ENCODE measurements at regions not wholly inside any gene's neighbourhood (a gene's known extent, or its start where the extent isn't known, plus 50 kb on each side); places are given as distances from the start of the nearest gene placed in this dataset.
A peak's percentile ranks its signal among the peaks of the same experiment; 100 is the strongest.

GRCh38 chr14:76948213-76948947 is 80.1 kb downstream of the IRF2BPL start:
- Histone ChIP-seq H3K36me3 (no peaks in the 10 kb centered on the region), H3K4me3 (no peak overlapping the region), H3K4me1 (peaks cover 19 to 64% (median 44%) of the 10 kb centered on the region in 6 donors), H3K9me3 (no peaks in the 10 kb centered on the region), H3K27ac (peak overlapping the region in 7 of 8 donors; percentile 30 to 82 (median 72)), H3K27me3 (replicated peaks in 1 of 7) (no peaks in the 10 kb centered on the region)
- 73 to 79% (median 77%) methylated on average over 11 of the region's 11 CpGs for WGBS, 5 donors
- TF ChIP-seq POLR2AphosphoS5 (IDR thresholded peaks at IDR 0.05) (peak in 1 of 3 donors; percentile 16), POLR2A (IDR thresholded peaks at IDR 0.05) (no peak), CTCF (IDR thresholded peaks at IDR 0.05 in 8 of 11, conservative IDR thresholded peaks at IDR 0.05 in 3 of 11) (no peak)
- intact Hi-C loops (cut with DNase I; ENCODE audit: low total_unique reads), result no loop called here
- DNase-seq, result no peak

GRCh38 chr14:76947838-76948184 is 80.7 kb downstream of the IRF2BPL start:
- WGBS, 5 donors, result 60 to 78% (median 71%) methylated on average over 5 of the region's 5 CpGs
- H3K36me3 ChIP-seq, result no peaks in the 10 kb centered on the region
- TF ChIP-seq CTCF (IDR thresholded peaks at IDR 0.05 in 8 of 11, conservative IDR thresholded peaks at IDR 0.05 in 3 of 11) (no peak), POLR2AphosphoS5 (IDR thresholded peaks at IDR 0.05) (no peak), POLR2A (IDR thresholded peaks at IDR 0.05) (no peak)
- H3K4me1 ChIP-seq, result peaks cover 19 to 58% (median 40%) of the 10 kb centered on the region in 6 donors
- H3K4me3 ChIP-seq, result no peak overlapping the region
- H3K9me3 ChIP-seq, result no peaks in the 10 kb centered on the region
- no peaks in the 10 kb centered on the region for H3K27me3 ChIP-seq (replicated peaks in 1 of 7)
- no peak for DNase-seq
- H3K27ac ChIP-seq, result peak overlapping the region in 7 of 8 donors; percentile 30 to 82 (median 72)
- intact Hi-C loops (cut with DNase I; ENCODE audit: low total_unique reads), result no loop called here

GRCh38 chr14:76947078-76947837 is 81.2 kb downstream of the IRF2BPL start:
- H3K9me3 ChIP-seq, result no peaks in the 10 kb centered on the region
- WGBS, 5 donors, result 3 to 9% (median 4%) methylated on average over 16 to 28 of the region's 28 CpGs
- no peaks in the 10 kb centered on the region for H3K36me3 ChIP-seq
- no peaks in the 10 kb centered on the region for H3K27me3 ChIP-seq (replicated peaks in 1 of 7)
- peak; percentile 94 for DNase-seq
- H3K4me1 ChIP-seq, result peaks cover 19 to 55% (median 38%) of the 10 kb centered on the region in 6 donors
- peak overlapping the region; percentile 4 to 82 (median 76) for H3K27ac ChIP-seq
- TF ChIP-seq POLR2AphosphoS5 (IDR thresholded peaks at IDR 0.05) (peak; percentile 2 to 82 (median 74)), POLR2A (IDR thresholded peaks at IDR 0.05) (no peak), CTCF (IDR thresholded peaks at IDR 0.05 in 8 of 11, conservative IDR thresholded peaks at IDR 0.05 in 3 of 11) (peak; percentile 29 to 66 (median 57))
- intact Hi-C loops (cut with DNase I; ENCODE audit: low total_unique reads), result no loop called here
- peak overlapping the region in 2 of 8 donors; percentile 4 to 43 for H3K4me3 ChIP-seq

- no peaks in the 10 kb centered on the region for H3K36me3 ChIP-seq
- 67 to 76% (median 70%) methylated on average over 5 to 6 of the region's 6 CpGs for WGBS, 5 donors
- H3K27ac ChIP-seq, result peak overlapping the region; percentile 4 to 82 (median 76)
- TF ChIP-seq CTCF (IDR thresholded peaks at IDR 0.05 in 8 of 11, conservative IDR thresholded peaks at IDR 0.05 in 3 of 11) (no peak), POLR2AphosphoS5 (IDR thresholded peaks at IDR 0.05) (no peak), POLR2A (IDR thresholded peaks at IDR 0.05) (no peak)
- DNase-seq, result no peak
- H3K9me3 ChIP-seq, result no peaks in the 10 kb centered on the region
- H3K4me1 ChIP-seq, result peaks cover 19 to 61% (median 40%) of the 10 kb centered on the region in 6 donors
- peak overlapping the region in 1 of 8 donors; percentile 43 for H3K4me3 ChIP-seq
- intact Hi-C loops (cut with DNase I; ENCODE audit: low total_unique reads), result no loop called here
- H3K27me3 ChIP-seq (replicated peaks in 1 of 7), result no peaks in the 10 kb centered on the region
Observed at GRCh38 chr14:76946753-76947077, 81.8 kb downstream of the IRF2BPL start.
